HG02763 (cell line): ENCODE measurements at regions not wholly inside any gene's neighbourhood (a gene's known extent, or its start where the extent isn't known, plus 50 kb on each side); places are given as distances from the start of the nearest gene placed in this dataset.

ENCODE experiments used
- ATAC-seq: cut with Tn5 transposase; IDR thresholded peaks from one replicate; pipeline ENCODE4 v1.9.1; 2021; ENCODE audit warnings: mild to moderate bottlenecking, moderate library complexity; ENCODE audit not compliant: unreplicated experiment

DNA sequence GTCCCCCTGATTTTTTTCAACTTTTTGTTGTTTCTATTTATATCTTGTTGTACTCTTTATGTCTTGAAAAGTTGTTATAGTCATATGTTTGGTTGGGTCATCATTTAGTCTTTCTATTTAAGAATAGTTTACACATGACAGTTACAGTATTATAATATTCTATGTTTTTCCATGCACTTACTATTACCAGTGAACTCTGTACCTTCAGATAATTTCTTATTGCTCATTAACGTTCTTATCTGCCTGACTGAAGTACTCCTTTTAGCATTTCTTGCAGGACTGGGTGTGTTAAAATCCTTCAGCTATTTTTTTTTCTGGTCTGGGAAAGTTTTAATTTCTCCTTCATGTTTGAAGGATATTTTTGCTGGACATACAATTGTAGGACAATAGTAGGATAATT lies 157.7 kb upstream of the DIPK2B start:
- no peak for ATAC-seq

GRCh38 chrX:45353456-45353855 lies 152.8 kb upstream of the DIPK2B start:
- ATAC-seq, result no peak

GRCh38 chrX:45352611-45353010 lies 151.9 kb upstream of the DIPK2B start:
- ATAC-seq, result no peak

DNA sequence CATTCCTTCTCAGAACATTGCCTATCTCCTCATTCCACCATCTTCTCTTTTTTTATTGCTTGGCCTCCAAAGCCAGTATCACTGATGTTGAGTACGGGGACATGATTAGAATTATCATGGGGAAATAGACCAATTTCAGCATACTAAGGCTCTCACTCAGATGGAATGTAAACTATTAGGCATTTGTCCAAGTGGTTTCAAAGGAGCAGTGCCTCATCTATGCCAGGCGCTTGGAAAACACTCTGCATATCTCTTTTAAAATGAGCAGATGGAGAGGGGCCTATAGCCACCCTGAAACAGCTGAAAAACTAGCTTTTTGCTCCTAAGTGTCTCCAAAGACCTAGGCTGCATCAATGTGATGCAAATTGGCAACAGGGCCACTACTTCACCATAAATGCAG lies 150.8 kb upstream of the DIPK2B start:
- ATAC-seq, result no peak

DNA sequence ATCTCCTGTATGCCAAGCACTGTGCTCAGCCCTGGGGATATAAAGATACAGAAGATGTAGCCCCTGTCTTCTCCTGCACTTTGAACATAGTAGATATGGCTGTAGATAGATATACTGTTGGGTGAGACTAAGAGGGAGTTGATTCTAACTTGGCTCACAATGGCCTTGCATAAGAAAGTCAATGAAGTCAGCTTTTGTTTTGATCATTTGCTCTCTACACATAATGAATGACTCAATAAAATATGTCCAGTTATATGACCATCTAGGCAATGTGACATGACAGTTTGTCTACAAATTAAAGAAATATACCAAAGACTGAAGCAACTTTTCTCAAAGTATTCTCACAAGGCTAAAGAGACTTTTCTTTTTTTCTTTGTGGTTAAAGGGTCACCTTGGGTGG lies 147.6 kb upstream of the DIPK2B start:
- no peak for ATAC-seq

DNA sequence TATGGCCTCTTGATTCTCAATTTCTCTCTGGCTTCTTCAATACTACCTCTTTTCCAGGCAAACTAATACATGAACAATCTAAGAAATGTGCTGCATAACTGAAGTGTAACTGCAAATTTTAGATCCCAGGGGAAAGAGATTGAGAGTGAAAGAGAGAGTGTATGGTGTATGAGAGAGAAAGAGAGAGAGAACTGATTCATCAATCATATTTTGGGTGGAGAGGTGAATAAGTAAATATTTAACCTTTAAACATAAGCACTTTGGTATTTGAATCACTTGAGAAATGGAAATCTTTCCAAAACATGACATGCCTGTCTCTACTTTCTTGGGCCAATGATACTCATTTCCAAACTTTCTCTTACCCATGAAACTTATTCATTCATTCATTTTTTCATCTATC lies 147.2 kb upstream of the DIPK2B start:
- no peak for ATAC-seq

DNA sequence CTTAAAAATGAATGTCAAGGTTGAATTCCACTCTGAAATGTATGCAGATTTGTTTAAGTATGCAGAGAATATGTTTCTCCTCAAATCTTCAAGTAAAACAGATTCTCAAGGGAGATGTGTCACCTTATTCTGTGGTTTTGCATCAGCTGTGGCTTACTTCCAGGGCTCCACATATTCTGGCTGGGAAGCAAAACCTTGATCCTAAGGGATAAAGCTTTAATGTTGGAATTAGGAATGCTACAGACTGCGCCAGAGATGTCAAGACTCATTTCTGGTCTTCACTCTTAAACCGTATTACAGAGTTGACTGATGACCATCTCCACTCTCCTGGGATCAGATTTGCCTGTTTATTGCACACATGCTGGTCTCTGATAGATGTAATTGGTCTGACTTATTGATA lies 143.9 kb upstream of the DIPK2B start:
- no peak for ATAC-seq

GRCh38 chrX:45329217-45329616 lies 128.5 kb upstream of the DIPK2B start:
- no peak for ATAC-seq

DNA sequence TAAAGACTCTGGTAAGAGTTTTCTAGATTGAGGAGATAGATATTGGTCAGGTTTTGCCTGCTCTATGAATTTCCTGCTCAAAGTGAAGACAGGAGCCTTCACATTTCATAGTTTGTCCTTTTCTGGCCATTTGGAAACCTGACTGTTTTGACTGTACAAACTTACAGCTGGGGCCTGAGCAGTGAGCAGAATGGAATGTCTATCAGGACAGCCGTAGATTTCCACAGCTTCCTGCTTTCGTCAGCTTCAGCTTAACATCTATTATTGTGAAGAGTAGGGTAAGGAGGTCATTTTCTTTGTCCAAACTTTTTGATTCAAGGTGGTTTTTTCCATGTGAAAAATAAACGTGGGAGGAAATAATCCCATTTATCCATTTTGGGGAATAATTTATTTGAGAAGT lies 124.3 kb upstream of the DIPK2B start:
- no peak for ATAC-seq

DNA sequence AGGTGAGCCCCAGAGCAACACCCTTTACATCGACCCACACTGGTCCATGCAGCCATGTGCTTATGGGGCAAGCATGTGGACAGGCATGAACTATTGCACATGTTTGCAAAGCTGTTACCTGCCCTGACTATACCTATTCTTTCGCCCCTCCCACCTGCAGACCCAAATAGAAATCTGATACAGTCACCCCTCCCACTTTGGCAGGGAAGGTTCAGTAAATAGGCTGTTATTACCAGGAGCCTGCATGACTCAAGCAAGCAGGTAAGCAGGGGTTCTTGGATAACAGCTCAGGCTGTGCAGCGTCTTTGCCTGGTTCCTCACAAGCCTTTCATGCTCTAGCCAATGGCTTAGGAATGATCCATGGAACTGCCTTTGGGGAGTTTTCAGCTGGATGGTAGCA lies 122.7 kb upstream of the DIPK2B start:
- ATAC-seq, result no peak

DNA sequence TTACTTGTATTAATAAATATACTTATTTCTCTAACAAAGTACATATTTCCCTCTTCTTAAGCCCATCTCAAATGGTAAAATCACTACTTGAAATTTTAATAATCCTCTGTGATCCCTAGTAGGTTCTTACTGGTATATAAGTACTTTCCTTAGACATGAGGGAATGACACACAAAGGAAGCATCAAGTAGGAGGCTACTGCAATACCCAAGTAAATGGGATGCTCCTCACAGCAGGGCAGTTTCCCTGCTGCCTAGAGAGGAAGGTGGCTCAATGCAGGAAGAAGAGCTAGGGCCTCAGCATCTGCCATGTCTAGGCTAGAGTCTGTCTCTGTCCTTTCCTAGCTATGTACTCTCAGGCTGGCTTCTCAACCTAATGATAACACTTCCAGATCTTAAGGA lies 122.1 kb upstream of the DIPK2B start:
- no peak for ATAC-seq

DNA sequence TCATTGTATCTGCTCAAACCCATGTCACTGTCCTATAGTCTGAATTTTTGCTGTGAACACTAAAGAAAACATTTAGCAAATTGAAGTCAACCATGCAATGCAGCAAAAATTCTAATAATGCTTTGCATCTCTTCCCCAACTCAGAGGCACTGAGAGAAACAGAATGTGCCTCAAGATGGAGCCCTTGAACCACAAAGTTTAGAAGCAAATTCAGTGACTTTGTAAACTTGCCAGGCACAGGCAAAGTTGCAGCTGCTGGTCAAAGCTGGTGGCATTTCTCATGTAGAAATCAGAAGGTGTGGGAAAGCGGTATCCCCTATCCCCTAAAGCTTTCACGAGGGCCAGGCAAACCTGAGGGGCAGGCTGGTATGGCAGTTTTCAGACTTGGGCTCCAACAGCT lies 121.7 kb upstream of the DIPK2B start:
- no peak for ATAC-seq

GRCh38 chrX:45320191-45320590 lies 119.5 kb upstream of the DIPK2B start:
- no peak for ATAC-seq

DNA sequence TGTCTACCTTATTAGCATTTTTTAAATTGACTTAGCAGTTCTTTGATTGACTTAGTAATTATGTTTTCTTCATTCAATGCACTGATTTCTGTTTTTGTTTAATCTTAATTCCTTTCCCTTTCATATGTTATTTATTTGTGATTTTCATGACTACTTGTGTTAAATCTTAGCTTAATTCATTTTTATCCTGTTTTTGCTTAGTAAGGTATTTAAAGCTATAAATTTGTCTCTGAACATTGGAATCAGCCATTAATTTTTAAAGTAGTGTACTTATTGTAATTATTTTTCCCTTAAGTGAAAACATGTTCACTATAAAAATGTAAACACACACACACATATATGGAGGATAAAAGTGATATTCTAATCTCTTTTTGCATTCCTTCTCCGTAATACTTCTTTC lies 109.1 kb upstream of the DIPK2B start:
- no peak for ATAC-seq

GRCh38 chrX:45309096-45309495 lies 108.4 kb upstream of the DIPK2B start:
- ATAC-seq, result no peak

- no peak for ATAC-seq
Observed at GRCh38 chrX:45306794-45307193, 106.1 kb upstream of the DIPK2B start.

- ATAC-seq, result no peak
Observed at GRCh38 chrX:45300638-45301037, 100.0 kb upstream of the DIPK2B start.

- ATAC-seq, result no peak
Observed at GRCh38 chrX:45295259-45295986, 94.7 kb upstream of the DIPK2B start.

DNA sequence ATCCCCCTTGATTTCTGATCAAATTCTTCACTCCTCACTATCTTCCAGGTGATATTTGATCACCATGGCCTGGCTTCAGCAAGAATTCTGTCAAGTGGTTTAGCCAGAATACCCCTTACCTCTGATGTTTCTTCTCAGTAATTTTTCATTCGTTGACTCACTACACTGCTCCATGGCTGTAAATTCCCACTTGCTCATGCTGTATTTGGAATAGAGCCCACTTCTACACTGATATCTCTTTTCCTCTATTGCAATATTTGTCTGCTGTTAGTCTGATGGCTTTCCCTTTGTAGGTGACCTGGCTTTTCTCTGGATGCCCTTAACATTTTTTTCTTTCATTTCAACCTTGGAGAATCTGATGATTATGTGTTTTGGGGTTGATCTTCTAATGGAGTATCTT lies 73.9 kb upstream of the DIPK2B start:
- no peak for ATAC-seq

DNA sequence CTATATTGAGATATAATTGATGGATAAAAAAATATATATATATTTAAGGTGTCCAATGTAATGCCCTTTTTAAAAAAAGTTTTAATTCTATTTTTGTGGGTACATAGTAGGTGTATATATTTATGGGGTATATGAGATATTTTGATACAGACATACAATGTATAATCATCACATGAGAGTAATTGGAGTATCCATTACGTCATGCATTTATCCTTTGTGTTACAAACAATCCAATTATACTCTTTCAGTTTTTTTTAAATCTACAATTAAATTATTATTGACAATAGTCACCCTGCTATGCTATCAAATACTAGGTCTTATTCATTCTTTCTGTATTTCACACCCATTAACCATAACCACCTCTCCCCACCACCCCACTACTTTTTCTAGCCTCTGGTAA lies 66.3 kb upstream of the DIPK2B start:
- ATAC-seq, result no peak

GRCh38 chrX:45266456-45266855 lies 65.8 kb upstream of the DIPK2B start:
- no peak for ATAC-seq

DNA sequence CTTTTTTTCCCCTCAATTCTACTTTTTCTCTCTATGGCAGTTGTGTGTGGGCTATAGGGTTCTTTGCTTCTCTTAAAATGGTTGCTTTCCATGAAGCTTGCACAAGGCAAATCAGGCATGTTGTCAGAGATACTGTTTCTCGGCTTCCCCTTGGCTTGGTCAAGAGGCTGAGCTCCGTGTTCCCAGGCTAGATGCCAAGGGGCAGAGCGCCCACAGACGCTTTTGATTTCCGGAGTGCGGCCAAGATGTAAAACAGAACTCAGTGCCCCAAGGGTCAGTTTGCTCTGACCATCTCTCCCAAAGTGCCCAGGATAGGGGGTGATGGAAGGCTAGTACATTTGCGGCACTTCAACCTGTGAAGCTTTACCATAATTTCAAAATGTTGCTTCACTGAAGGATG lies 64.2 kb upstream of the DIPK2B start:
- no peak for ATAC-seq

- ATAC-seq, result no peak
Observed at GRCh38 chrX:45261471-45261870, 60.8 kb upstream of the DIPK2B start.
